ENCODE measurements at regions not wholly inside any gene's neighbourhood (a gene's known extent, or its start where the extent isn't known, plus 50 kb on each side); places are given as distances from the start of the nearest gene placed in this dataset.

DNA sequence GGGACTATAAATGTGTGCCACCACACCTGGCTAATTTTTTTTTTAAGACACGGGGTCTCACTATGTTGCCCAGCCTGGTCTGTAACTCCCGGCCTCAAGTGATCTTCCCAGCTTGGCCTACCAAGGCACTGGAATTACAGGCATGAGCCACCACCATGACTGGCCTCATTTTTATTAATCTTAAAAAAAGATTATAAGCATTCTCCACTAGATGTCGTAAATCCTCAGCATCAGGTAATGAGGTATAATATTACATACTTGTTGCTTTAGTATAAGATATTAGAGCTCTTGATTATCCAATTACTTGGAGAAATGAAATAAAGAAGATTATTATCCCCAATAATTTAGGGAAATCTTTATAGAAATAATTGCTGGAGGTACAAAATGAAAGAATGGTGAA is 78.2 kb upstream of the HTR1A start:
- CTCF ChIA-PET (ENCODE audit: low intra/inter-chr PET ratio, low total read pairs): no interaction called here
- Histone ChIP-seq H3K27me3 (ENCODE audit: control insufficient read depth in 1 of 2, insufficient read depth in 2 of 2, low read length in 2 of 2) (no peaks in the 10 kb centered on the region), H3K9me3 (ENCODE audit: low read length) (peaks cover 79% of the 10 kb centered on the region), H2AFZ (ENCODE audit: low read length) (no peak overlapping the region), H3K4me3 (replicated peaks in 1 of 3; ENCODE audit: insufficient read depth in 1 of 3, low read depth in 2 of 3, low read length in 3 of 3) (no peak overlapping the region), H3K27ac (ENCODE audit: extremely low read length, insufficient read depth, low read length) (no peak overlapping the region), H4K20me1 (ENCODE audit: insufficient read depth, low read length) (no peaks in the 10 kb centered on the region), H3K4me1 (ENCODE audit: insufficient read depth, low read length) (no peaks in the 10 kb centered on the region), H3K79me2 (ENCODE audit: insufficient read depth, low read length) (no peaks in the 10 kb centered on the region), H3K4me2 (ENCODE audit: low read depth, low read length) (no peak overlapping the region), H3K9ac (ENCODE audit: insufficient read depth, low read depth, low read length) (no peak overlapping the region), H3K36me3 (replicated peaks in 1 of 2; ENCODE audit: control insufficient read depth in 1 of 2, insufficient read depth in 2 of 2, low read length in 2 of 2) (no peaks in the 10 kb centered on the region)
- DNase-seq (ENCODE audit: low spot score) (no peak), ATAC-seq (no peak), FAIRE-seq (no peak)
- in situ Hi-C loops (cut with HindIII; ENCODE audit: extremely low pct_ligation_motif_present, low pct_unique_long_range_greater_than_20kb): no loop called here
- BruUV-seq (replicated peaks): no TSS peak
- POLR2A ChIA-PET: no interaction called here
- intact Hi-C loops (cut with micrococcal nuclease; ENCODE audit: unreplicated experiment): no loop called here
- WGBS (ENCODE audit: low lambda C conversion rate): 4% methylated on average over 3 of the region's 3 CpGs
- TF ChIP-seq ATF7-NPFF (CRISPR knock-in tag; IDR thresholded peaks at IDR 0.05; ENCODE audit: low read depth): no peak
- TF ChIP-seq ZNF30 (CRISPR knock-in tag; IDR thresholded peaks at IDR 0.05): no peak
- no peak for TF ChIP-seq SSRP1 (CRISPR knock-in tag; IDR thresholded peaks at IDR 0.05)
- no peak for TF ChIP-seq ZEB1 (IDR thresholded peaks at IDR 0.05; ENCODE audit: insufficient replicate concordance, low read depth)
- TF ChIP-seq, protein P1, sequence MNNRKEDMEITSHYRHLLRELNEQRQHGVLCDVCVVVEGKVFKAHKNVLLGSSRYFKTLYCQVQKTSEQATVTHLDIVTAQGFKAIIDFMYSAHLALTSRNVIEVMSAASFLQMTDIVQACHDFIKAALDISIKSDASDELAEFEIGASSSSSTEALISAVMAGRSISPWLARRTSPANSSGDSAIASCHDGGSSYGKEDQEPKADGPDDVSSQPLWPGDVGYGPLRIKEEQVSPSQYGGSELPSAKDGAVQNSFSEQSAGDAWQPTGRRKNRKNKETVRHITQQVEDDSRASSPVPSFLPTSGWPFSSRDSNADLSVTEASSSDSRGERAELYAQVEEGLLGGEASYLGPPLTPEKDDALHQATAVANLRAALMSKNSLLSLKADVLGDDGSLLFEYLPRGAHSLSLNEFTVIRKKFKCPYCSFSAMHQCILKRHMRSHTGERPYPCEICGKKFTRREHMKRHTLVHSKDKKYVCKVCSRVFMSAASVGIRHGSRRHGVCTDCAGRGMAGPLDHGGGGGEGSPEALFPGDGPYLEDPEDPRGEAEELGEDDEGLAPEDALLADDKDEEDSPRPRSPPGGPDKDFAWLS (CRISPR knock-in tag; IDR thresholded peaks at IDR 0.05; ENCODE audit: borderline replicate concordance): no peak
- TF ChIP-seq NFYB (CRISPR knock-in tag; IDR thresholded peaks at IDR 0.05): no peak
- TF ChIP-seq ZNF7 (CRISPR knock-in tag; IDR thresholded peaks at IDR 0.05): no peak
- no peak for TF ChIP-seq RFXANK (CRISPR knock-in tag; IDR thresholded peaks at IDR 0.05)
- TF ChIP-seq, protein P2, sequence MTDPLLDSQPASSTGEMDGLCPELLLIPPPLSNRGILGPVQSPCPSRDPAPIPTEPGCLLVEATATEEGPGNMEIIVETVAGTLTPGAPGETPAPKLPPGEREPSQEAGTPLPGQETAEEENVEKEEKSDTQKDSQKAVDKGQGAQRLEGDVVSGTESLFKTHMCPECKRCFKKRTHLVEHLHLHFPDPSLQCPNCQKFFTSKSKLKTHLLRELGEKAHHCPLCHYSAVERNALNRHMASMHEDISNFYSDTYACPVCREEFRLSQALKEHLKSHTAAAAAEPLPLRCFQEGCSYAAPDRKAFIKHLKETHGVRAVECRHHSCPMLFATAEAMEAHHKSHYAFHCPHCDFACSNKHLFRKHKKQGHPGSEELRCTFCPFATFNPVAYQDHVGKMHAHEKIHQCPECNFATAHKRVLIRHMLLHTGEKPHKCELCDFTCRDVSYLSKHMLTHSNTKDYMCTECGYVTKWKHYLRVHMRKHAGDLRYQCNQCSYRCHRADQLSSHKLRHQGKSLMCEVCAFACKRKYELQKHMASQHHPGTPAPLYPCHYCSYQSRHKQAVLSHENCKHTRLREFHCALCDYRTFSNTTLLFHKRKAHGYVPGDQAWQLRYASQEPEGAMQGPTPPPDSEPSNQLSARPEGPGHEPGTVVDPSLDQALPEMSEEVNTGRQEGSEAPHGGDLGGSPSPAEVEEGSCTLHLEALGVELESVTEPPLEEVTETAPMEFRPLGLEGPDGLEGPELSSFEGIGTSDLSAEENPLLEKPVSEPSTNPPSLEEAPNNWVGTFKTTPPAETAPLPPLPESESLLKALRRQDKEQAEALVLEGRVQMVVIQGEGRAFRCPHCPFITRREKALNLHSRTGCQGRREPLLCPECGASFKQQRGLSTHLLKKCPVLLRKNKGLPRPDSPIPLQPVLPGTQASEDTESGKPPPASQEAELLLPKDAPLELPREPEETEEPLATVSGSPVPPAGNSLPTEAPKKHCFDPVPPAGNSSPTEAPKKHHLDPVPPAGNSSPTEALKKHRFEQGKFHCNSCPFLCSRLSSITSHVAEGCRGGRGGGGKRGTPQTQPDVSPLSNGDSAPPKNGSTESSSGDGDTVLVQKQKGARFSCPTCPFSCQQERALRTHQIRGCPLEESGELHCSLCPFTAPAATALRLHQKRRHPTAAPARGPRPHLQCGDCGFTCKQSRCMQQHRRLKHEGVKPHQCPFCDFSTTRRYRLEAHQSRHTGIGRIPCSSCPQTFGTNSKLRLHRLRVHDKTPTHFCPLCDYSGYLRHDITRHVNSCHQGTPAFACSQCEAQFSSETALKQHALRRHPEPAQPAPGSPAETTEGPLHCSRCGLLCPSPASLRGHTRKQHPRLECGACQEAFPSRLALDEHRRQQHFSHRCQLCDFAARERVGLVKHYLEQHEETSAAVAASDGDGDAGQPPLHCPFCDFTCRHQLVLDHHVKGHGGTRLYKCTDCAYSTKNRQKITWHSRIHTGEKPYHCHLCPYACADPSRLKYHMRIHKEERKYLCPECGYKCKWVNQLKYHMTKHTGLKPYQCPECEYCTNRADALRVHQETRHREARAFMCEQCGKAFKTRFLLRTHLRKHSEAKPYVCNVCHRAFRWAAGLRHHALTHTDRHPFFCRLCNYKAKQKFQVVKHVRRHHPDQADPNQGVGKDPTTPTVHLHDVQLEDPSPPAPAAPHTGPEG (CRISPR knock-in tag; IDR thresholded peaks at IDR 0.05): no peak
- no peak for TF ChIP-seq HMGA1 (CRISPR knock-in tag; conservative IDR thresholded peaks at IDR 0.05)
- TF ChIP-seq, protein P3, sequence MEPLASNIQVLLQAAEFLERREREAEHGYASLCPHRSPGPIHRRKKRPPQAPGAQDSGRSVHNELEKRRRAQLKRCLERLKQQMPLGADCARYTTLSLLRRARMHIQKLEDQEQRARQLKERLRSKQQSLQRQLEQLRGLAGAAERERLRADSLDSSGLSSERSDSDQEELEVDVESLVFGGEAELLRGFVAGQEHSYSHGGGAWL (CRISPR knock-in tag; IDR thresholded peaks at IDR 0.05): no peak
- no peak for TF ChIP-seq PHB2 (IDR thresholded peaks at IDR 0.05; ENCODE audit: partially characterized antibody)
- no peak for TF ChIP-seq PPARG (CRISPR knock-in tag; conservative IDR thresholded peaks at IDR 0.05)
- TF ChIP-seq, protein P4, sequence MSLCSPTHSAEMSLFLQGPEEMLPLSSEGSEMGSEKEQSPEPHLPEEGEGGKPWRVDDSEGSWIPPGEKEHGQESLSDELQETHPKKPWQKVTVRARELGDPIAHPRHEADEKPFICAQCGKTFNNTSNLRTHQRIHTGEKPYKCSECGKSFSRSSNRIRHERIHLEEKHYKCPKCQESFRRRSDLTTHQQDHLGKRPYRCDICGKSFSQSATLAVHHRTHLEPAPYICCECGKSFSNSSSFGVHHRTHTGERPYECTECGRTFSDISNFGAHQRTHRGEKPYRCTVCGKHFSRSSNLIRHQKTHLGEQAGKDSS (CRISPR knock-in tag; IDR thresholded peaks at IDR 0.05; ENCODE audit: borderline replicate concordance, low read depth): no peak

All from HepG2 (cell line).